CD14-positive monocyte (primary cell): ENCODE measurements at regions not wholly inside any gene's neighbourhood (a gene's known extent, or its start where the extent isn't known, plus 50 kb on each side); places are given as distances from the start of the nearest gene placed in this dataset.
A peak's percentile ranks its signal among the peaks of the same experiment; 100 is the strongest.

Source experiments
- DNase-seq, 3 donors: peaks; one replicate each; pipeline ENCODE4 v3.0.0-alpha.2; 2011 to 2022
- H2AFZ ChIP-seq: 2 replicates; pipeline ENCODE4 v1.6.0; 2012; ENCODE audit warnings: mild to moderate bottlenecking, low read depth, low read length, inconsistent platforms; ENCODE audit not compliant: insufficient read depth, poor library complexity, severe bottlenecking
- H3K27ac ChIP-seq, 2 donors: 1 replicate in 1 of 2; 2 replicates in 1 of 2; pipeline ENCODE4 v1.5.1; 2012 to 2013; ENCODE audit warnings: low read length in 2 of 2, control low read depth in 1 of 2, inconsistent platforms in 1 of 2, low read depth in 1 of 2, mild to moderate bottlenecking in 1 of 2
- H3K27me3 ChIP-seq, 2 donors: one replicate each; pipeline versions ENCODE4 v1.6.0 to v1.6.1; 2011 to 2013; ENCODE audit warnings: low read length in 2 of 2; ENCODE audit not compliant: control insufficient read depth in 2 of 2, insufficient read depth in 2 of 2
- H3K36me3 ChIP-seq, 2 donors: replicated peaks in 1 of 2; 1 replicate in 1 of 2; 2 replicates in 1 of 2; pipeline versions ENCODE4 v1.5.1 to v1.6.1; 2012 to 2013; ENCODE audit warnings: low read length in 2 of 2, control low read depth in 1 of 2, inconsistent platforms in 1 of 2, mild to moderate bottlenecking in 1 of 2; ENCODE audit not compliant: insufficient read depth in 2 of 2, control insufficient read depth in 1 of 2
- H3K4me1 ChIP-seq, 2 donors: 1 replicate in 1 of 2; 2 replicates in 1 of 2; pipeline versions ENCODE4 v1.5.1 to v1.6.1; 2012 to 2013; ENCODE audit warnings: low read length in 2 of 2, control low read depth in 1 of 2, inconsistent platforms in 1 of 2, mild to moderate bottlenecking in 1 of 2, moderate library complexity in 1 of 2; ENCODE audit not compliant: insufficient read depth in 2 of 2, control insufficient read depth in 1 of 2
- H3K4me2 ChIP-seq: replicated peaks from 2 replicates; pipeline ENCODE3; 2012; ENCODE audit warnings: low read length, moderate library complexity, mild to moderate bottlenecking; ENCODE audit not compliant: poor library complexity, severe bottlenecking; ENCODE audit errors: extremely low read depth
- H3K4me3 ChIP-seq, 3 experiments: fragments of 200-600 bp in 1 of 3; sonication (generic) in 1 of 3; replicated peaks in 1 of 3; 1 replicate in 2 of 3; 2 replicates in 1 of 3; pipeline ENCODE4 v1.5.1; 2011 to 2013; ENCODE audit warnings: low read length in 3 of 3, mild to moderate bottlenecking in 3 of 3, control low read depth in 2 of 3, low read depth in 2 of 3, inconsistent platforms in 1 of 3, moderate library complexity in 1 of 3
- H3K79me2 ChIP-seq: 2 replicates; pipeline ENCODE4 v1.6.0; 2012; ENCODE audit warnings: mild to moderate bottlenecking, control low read depth, inconsistent platforms, low read length, moderate library complexity; ENCODE audit not compliant: insufficient read depth
- H3K9ac ChIP-seq: 2 replicates; pipeline ENCODE4 v1.6.0; 2017; ENCODE audit warnings: low read length, mild to moderate bottlenecking; ENCODE audit not compliant: insufficient read depth, poor library complexity, severe bottlenecking
- H3K9me3 ChIP-seq, 2 donors: replicated peaks in 1 of 2; 1 replicate in 1 of 2; 2 replicates in 1 of 2; pipeline versions ENCODE4 v1.5.1 to v1.6.1; 2012 to 2013; ENCODE audit warnings: low read length in 2 of 2, control low read depth in 1 of 2; ENCODE audit not compliant: control insufficient read depth in 1 of 2, insufficient read depth in 1 of 2
- H4K20me1 ChIP-seq: 2 replicates; pipeline ENCODE4 v1.6.0; 2012; ENCODE audit warnings: mild to moderate bottlenecking, low read length, control low read depth, moderate library complexity; ENCODE audit not compliant: insufficient read depth
- H3K27ac Mint-ChIP-seq, 7 donors: one replicate each; pipeline ENCODE4 v1.8.0; 2020; ENCODE audit warnings: mild to moderate bottlenecking in 7 of 7, mixed read lengths in 7 of 7, moderate library complexity in 6 of 7, inconsistent platforms in 2 of 7
- H3K27me3 Mint-ChIP-seq, 3 donors: one replicate each; pipeline ENCODE4 v1.8.0; 2021 to 2022; ENCODE audit warnings: low read depth in 3 of 3, mild to moderate bottlenecking in 3 of 3, mixed read lengths in 3 of 3, moderate library complexity in 3 of 3, inconsistent platforms in 1 of 3
- H3K36me3 Mint-ChIP-seq, 2 donors: one replicate each; pipeline ENCODE4 v1.8.0; 2020; ENCODE audit warnings: mixed read lengths in 2 of 2, inconsistent platforms in 1 of 2, mild to moderate bottlenecking in 1 of 2
- H3K4me1 Mint-ChIP-seq: one replicate; pipeline ENCODE4 v1.8.0; 2020; ENCODE audit warnings: mild to moderate bottlenecking, mixed read lengths
- H3K4me3 Mint-ChIP-seq, 2 donors: one replicate each; pipeline ENCODE4 v1.8.0; 2020; ENCODE audit warnings: mild to moderate bottlenecking in 2 of 2, mixed read lengths in 2 of 2, moderate library complexity in 1 of 2
- H3K9me3 Mint-ChIP-seq, 7 donors: one replicate each; pipeline ENCODE4 v1.8.0; 2020 to 2022; ENCODE audit warnings: mixed read lengths in 7 of 7, mild to moderate bottlenecking in 6 of 7, moderate library complexity in 6 of 7, inconsistent platforms in 2 of 7
- CTCF ChIP-seq: fragments of 200-600 bp; IDR thresholded peaks from one replicate; pipeline ENCODE4 v1.8.0; 2022; ENCODE audit warnings: antibody characterized with exemption, mild to moderate bottlenecking
- WGBS: methylation state at CpG from one replicate; pipeline ENCODE4 v1.1.5; 2013; ENCODE audit warnings: missing lambda C conversion rate; ENCODE audit not compliant: insufficient coverage; 5-methylcytosine and 5-hydroxymethylcytosine counted together
- intact Hi-C, 2 donors: fragments of 100-400 bp; cut with micrococcal nuclease; formaldehyde crosslinking; loops; one replicate each; pipeline versions ENCODE4 v1.15.0 to v1.15.1; 2023

- H3K4me1 Mint-ChIP-seq = no peaks in the 10 kb centered on the region
- intact Hi-C loops = no loop called here
- H3K36me3 Mint-ChIP-seq = no peaks in the 10 kb centered on the region
- no peak overlapping the region for H3K9ac ChIP-seq
- whole genome bisulfite sequencing = no CpG with 5 or more reads among the region's 9 CpGs
- no peak overlapping the region for H3K4me2 ChIP-seq
- H3K9me3 ChIP-seq = no peaks in the 10 kb centered on the region
- H3K4me3 Mint-ChIP-seq = no peak overlapping the region
- no peaks in the 10 kb centered on the region for H3K9me3 Mint-ChIP-seq
- TF ChIP-seq CTCF = no peak
- no peaks in the 10 kb centered on the region for H4K20me1 ChIP-seq
- no peak overlapping the region for H3K27ac ChIP-seq
- DNase-seq = no peak
- no peak overlapping the region for H3K4me3 ChIP-seq
- H3K27ac Mint-ChIP-seq = peak overlapping the region in 1 of 7 donors; percentile 28
- no peaks in the 10 kb centered on the region for H3K79me2 ChIP-seq
- no peaks in the 10 kb centered on the region for H3K4me1 ChIP-seq
- H3K27me3 Mint-ChIP-seq = peaks cover 2 to 9% (median 3%) of the 10 kb centered on the region in 3 donors
- no peaks in the 10 kb centered on the region for H3K36me3 ChIP-seq
- no peak overlapping the region for H2AFZ ChIP-seq
- no peaks in the 10 kb centered on the region for H3K27me3 ChIP-seq
Observed at GRCh38 chr4:55181010-55182005, 55.9 kb upstream of the KDR start.

GRCh38 chr4:55183926-55184599 lies 58.7 kb upstream of the KDR start:
- Mint-ChIP-seq H3K36me3 (no peaks in the 10 kb centered on the region), H3K4me1 (no peaks in the 10 kb centered on the region), H3K4me3 (no peak overlapping the region), H3K9me3 (peaks cover 0 to 6% (median 0%) of the 10 kb centered on the region in 7 donors), H3K27ac (no peak overlapping the region), H3K27me3 (peaks cover 4 to 9% (median 6%) of the 10 kb centered on the region in 3 donors)
- DNase-seq = no peak
- no peaks in the 10 kb centered on the region for H3K27me3 ChIP-seq
- 71% methylated on average over 2 of the region's 8 CpGs for whole genome bisulfite sequencing
- no peak overlapping the region for H3K9ac ChIP-seq
- no peaks in the 10 kb centered on the region for H3K4me1 ChIP-seq
- no peaks in the 10 kb centered on the region for H3K36me3 ChIP-seq
- no peak overlapping the region for H3K4me3 ChIP-seq
- no peak overlapping the region for H3K4me2 ChIP-seq
- H3K27ac ChIP-seq = no peak overlapping the region
- TF ChIP-seq CTCF = no peak
- intact Hi-C loops = no loop called here
- H3K9me3 ChIP-seq = peaks cover 0 to 2% of the 10 kb centered on the region in 2 donors
- H3K79me2 ChIP-seq = no peaks in the 10 kb centered on the region
- H2AFZ ChIP-seq = no peak overlapping the region
- no peaks in the 10 kb centered on the region for H4K20me1 ChIP-seq
